GM10248 (cell line): ENCODE measurements at regions not wholly inside any gene's neighbourhood (a gene's known extent, or its start where the extent isn't known, plus 50 kb on each side); places are given as distances from the start of the nearest gene placed in this dataset.

Source experiments
- CTCF ChIA-PET: fragments of 300-600 bp; sonication (Branson Sonifier 250); formaldehyde crosslinking; extraction: SDS; loops from one replicate; lab custom pipeline; 2021; ENCODE audit warnings: antibody characterized with exemption; lab: Yijun Ruan, JAX
- POLR2A ChIA-PET: fragments of 350-650 bp; sonication (Branson Sonifier 250); formaldehyde crosslinking; extraction: SDS; loops from one replicate; lab custom pipeline; 2020; ENCODE audit warnings: antibody characterized with exemption; lab: Yijun Ruan, JAX
- DNase-seq: peaks from one replicate; pipeline ENCODE4 v3.0.0; 2012; ENCODE audit errors: extremely low spot score
- TF ChIP-seq, protein P1 (sequence below): IDR thresholded peaks from 2 replicates; pipeline ENCODE4 v1.5.1; 2012; ENCODE audit warnings: mild to moderate bottlenecking, low read depth; ENCODE audit errors: extremely low read depth, missing control alignments, control extremely low read depth

GRCh38 chr17:71921796-71922195 is 199.0 kb upstream of the SOX9 start:
- CTCF ChIA-PET: no interaction called here
- no peak for DNase-seq
- POLR2A ChIA-PET: no interaction called here
- TF ChIP-seq, protein P1, sequence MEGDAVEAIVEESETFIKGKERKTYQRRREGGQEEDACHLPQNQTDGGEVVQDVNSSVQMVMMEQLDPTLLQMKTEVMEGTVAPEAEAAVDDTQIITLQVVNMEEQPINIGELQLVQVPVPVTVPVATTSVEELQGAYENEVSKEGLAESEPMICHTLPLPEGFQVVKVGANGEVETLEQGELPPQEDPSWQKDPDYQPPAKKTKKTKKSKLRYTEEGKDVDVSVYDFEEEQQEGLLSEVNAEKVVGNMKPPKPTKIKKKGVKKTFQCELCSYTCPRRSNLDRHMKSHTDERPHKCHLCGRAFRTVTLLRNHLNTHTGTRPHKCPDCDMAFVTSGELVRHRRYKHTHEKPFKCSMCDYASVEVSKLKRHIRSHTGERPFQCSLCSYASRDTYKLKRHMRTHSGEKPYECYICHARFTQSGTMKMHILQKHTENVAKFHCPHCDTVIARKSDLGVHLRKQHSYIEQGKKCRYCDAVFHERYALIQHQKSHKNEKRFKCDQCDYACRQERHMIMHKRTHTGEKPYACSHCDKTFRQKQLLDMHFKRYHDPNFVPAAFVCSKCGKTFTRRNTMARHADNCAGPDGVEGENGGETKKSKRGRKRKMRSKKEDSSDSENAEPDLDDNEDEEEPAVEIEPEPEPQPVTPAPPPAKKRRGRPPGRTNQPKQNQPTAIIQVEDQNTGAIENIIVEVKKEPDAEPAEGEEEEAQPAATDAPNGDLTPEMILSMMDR: no peak

GRCh38 chr17:71922439-71922838 is 198.4 kb upstream of the SOX9 start:
- POLR2A ChIA-PET: no interaction called here

GRCh38 chr17:71926746-71927398 is 193.9 kb upstream of the SOX9 start:
- POLR2A ChIA-PET: no interaction called here
- DNase-seq: no peak

More at GRCh38 chr17:71922439-71922838, 198.4 kb upstream of the SOX9 start:
- CTCF ChIA-PET: no interaction called here
- no peak for DNase-seq
- TF ChIP-seq, protein P1: no peak

DNA sequence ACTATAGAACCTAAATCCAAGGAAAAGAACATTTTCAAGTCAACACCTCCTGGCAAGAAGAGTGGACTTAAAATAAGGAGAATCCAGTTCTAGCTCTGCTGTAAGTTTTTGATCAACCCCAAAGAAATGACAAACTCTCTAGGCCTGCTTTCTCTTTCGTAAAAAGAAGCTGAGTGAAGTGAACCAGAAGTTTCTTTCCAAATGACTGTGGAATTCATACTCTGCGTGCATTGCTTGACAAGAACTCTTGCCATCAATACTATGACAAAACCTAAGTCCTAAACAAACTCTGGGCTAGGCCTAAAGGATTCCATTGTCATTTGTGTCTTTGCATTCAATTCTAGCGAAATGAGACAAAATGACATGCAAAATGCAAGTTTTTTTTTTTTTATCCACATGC is 187.5 kb upstream of the SOX9 start:
- ChIA-PET CTCF (no interaction called here), POLR2A (no interaction called here)
- TF ChIP-seq, protein P1: no peak
- DNase-seq: no peak

More at GRCh38 chr17:71926746-71927398, 193.9 kb upstream of the SOX9 start:
- TF ChIP-seq, protein P1: no peak
- CTCF ChIA-PET: no interaction called here

DNA sequence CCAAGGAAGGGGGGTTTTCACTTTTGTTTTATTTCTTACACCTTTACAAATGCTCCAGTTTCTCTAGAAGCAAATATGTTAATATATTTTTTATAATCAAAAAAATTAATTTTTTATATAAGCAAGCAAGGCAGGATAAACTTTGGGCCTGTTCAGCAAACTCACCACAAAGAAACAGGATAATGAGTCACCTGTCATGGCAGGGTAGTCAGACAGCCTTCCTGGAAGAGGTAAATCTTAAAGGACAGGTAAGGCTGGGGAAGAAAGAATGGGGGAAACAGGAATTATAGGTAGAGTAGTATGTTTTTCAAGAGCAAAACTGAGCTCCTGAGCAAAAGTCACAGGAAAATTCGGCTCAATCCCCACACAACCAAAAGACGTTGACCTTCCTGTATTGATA is 186.3 kb upstream of the SOX9 start:
- ChIA-PET CTCF (no interaction called here), POLR2A (no interaction called here)
- TF ChIP-seq, protein P1: no peak
- DNase-seq: no peak

GRCh38 chr17:71935341-71935740 is 185.5 kb upstream of the SOX9 start:
- DNase-seq: no peak
- CTCF ChIA-PET: no interaction called here
- TF ChIP-seq, protein P1: no peak
- POLR2A ChIA-PET: no interaction called here
